ENCODE measurements at regions not wholly inside any gene's neighbourhood (a gene's known extent, or its start where the extent isn't known, plus 50 kb on each side); places are given as distances from the start of the nearest gene placed in this dataset.

DNA sequence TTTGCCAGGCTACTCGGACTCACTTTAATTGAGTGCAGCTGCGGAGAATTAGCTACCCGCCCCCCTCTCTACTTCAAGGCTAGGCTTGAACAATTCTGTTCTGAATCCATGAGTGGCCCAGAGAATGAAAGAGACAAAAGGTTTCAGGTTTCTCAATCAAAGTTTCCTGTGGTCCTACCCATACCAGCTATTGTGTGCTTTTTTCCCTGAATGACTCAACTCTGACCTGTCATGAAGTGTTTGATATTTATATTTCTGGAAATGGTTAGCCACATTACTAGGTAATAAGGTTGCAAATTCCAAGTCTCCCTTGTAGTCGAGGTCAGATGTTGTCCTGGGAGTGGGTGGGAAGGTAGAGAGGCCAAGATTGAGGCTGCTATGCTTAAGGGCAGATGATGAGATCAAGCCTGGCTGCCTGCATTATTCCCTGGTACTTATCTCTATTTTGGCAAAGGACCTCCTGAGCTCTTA is 392.7 kb upstream of the TBL1XR1 start:
- TF ChIP-seq, protein P1, sequence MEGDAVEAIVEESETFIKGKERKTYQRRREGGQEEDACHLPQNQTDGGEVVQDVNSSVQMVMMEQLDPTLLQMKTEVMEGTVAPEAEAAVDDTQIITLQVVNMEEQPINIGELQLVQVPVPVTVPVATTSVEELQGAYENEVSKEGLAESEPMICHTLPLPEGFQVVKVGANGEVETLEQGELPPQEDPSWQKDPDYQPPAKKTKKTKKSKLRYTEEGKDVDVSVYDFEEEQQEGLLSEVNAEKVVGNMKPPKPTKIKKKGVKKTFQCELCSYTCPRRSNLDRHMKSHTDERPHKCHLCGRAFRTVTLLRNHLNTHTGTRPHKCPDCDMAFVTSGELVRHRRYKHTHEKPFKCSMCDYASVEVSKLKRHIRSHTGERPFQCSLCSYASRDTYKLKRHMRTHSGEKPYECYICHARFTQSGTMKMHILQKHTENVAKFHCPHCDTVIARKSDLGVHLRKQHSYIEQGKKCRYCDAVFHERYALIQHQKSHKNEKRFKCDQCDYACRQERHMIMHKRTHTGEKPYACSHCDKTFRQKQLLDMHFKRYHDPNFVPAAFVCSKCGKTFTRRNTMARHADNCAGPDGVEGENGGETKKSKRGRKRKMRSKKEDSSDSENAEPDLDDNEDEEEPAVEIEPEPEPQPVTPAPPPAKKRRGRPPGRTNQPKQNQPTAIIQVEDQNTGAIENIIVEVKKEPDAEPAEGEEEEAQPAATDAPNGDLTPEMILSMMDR (IDR thresholded peaks at IDR 0.05): no peak
- no peak for TF ChIP-seq POLR2A (IDR thresholded peaks at IDR 0.05)

Data from adrenal gland (tissue), 5 donors.